ENCODE measurements at regions not wholly inside any gene's neighbourhood (a gene's known extent, or its start where the extent isn't known, plus 50 kb on each side); places are given as distances from the start of the nearest gene placed in this dataset.

DNA sequence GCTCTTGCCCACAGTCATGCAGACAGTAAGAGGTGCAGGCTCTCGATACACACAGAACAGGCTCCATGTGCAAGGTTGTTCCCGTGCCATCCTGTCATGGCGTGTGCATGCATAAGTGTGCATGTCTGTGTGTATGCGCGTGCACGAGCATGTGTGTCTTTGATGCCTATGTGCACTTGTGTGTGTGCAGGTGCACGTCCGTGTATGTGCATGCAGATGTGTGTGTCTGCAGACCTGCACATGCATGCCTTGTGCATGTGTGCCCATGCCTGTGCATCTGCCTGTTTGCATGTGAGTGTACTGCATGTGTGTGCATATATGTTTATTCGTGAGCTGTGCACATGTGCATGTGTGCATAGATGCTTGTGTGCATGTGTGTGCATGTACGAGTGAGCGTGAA is 309.8 kb downstream of the TMEM121 start:
- POLR2A ChIA-PET: no interaction called here

DNA sequence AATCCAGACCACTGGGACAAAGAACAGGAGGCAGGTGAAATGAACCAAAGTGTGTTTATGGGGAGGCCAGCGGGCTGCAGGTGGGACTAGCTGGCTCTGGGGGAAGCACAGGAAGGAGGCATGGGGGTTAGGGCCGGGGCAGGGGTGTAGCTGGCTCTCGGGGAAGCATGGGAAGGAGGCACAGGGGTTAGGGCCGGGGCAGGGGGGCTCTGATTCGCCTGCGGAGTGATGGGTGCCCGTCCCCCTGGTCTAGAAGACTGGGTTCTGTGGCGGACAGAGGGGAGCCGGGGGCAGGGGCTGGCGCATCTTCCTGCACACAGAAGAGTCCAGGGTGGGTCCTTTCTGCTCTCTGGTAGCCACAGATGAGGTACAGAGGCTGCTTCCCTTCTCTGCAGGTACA is 310.3 kb downstream of the TMEM121 start:
- intact Hi-C loops (cut with micrococcal nuclease; ENCODE audit: unreplicated experiment): no loop called here
- Mint-ChIP-seq H3K4me3 (ENCODE audit: unreplicated experiment) (no peak overlapping the region), H3K27ac (ENCODE audit: unreplicated experiment) (no peak overlapping the region), H3K9me3 (ENCODE audit: unreplicated experiment) (no peaks in the 10 kb centered on the region), H3K4me1 (ENCODE audit: low read depth, unreplicated experiment) (no peaks in the 10 kb centered on the region), H3K36me3 (ENCODE audit: insufficient read depth, unreplicated experiment) (no peaks in the 10 kb centered on the region), H3K27me3 (ENCODE audit: insufficient read depth, unreplicated experiment) (peaks cover 17% of the 10 kb centered on the region)
- no peak for DNase-seq
- no peak overlapping the region for H3K4me3 ChIP-seq (ENCODE audit: low read depth, low read length)
- H3K4me1 ChIP-seq: no peaks in the 10 kb centered on the region
- 0 out of 2 replicates have a peak, but pooled peaks cover 3% of the 10 kb centered on the region for H3K9me3 ChIP-seq
- no peaks in the 10 kb centered on the region for H3K36me3 ChIP-seq (ENCODE audit: control insufficient read depth, insufficient read depth, low read length)
- ChIA-PET CTCF (no interaction called here), POLR2A (no interaction called here)
- BruUV-seq (replicated peaks): no TSS peak
- H3K27me3 ChIP-seq (replicated peaks; ENCODE audit: control insufficient read depth, insufficient read depth, low read length): no peaks in the 10 kb centered on the region
- no peak for TF ChIP-seq CTCF (IDR thresholded peaks at IDR 0.05; ENCODE audit: insufficient read depth in 1 of 2, low read depth in 1 of 2, low read length in 1 of 2, severe bottlenecking in 1 of 2, unreplicated experiment in 1 of 2)

More for the DNA sequence above, 309.8 kb downstream of the TMEM121 start:
- Mint-ChIP-seq H3K4me3 (ENCODE audit: unreplicated experiment) (no peak overlapping the region), H3K36me3 (ENCODE audit: insufficient read depth, unreplicated experiment) (no peaks in the 10 kb centered on the region), H3K27me3 (ENCODE audit: insufficient read depth, unreplicated experiment) (peaks cover 19% of the 10 kb centered on the region), H3K4me1 (ENCODE audit: low read depth, unreplicated experiment) (no peaks in the 10 kb centered on the region), H3K27ac (ENCODE audit: unreplicated experiment) (no peak overlapping the region), H3K9me3 (ENCODE audit: unreplicated experiment) (no peaks in the 10 kb centered on the region)
- TF ChIP-seq CTCF (IDR thresholded peaks at IDR 0.05; ENCODE audit: insufficient read depth in 1 of 2, low read depth in 1 of 2, low read length in 1 of 2, severe bottlenecking in 1 of 2, unreplicated experiment in 1 of 2): no peak
- Histone ChIP-seq H3K4me3 (ENCODE audit: low read depth, low read length) (no peak overlapping the region), H3K36me3 (ENCODE audit: control insufficient read depth, insufficient read depth, low read length) (no peaks in the 10 kb centered on the region), H3K9me3 (0 out of 2 replicates have a peak, but pooled peaks cover 4% of the 10 kb centered on the region), H3K4me1 (no peaks in the 10 kb centered on the region), H3K27me3 (replicated peaks; ENCODE audit: control insufficient read depth, insufficient read depth, low read length) (no peaks in the 10 kb centered on the region)
- DNase-seq: no peak
- intact Hi-C loops (cut with micrococcal nuclease; ENCODE audit: unreplicated experiment): no loop called here
- BruUV-seq (replicated peaks): no TSS peak
- CTCF ChIA-PET: no interaction called here

- no peaks in the 10 kb centered on the region for H3K27me3 ChIP-seq (replicated peaks; ENCODE audit: control insufficient read depth, insufficient read depth, low read length)
- ChIA-PET CTCF (no interaction called here), POLR2A (no interaction called here)
- no peak overlapping the region for H3K4me3 ChIP-seq (ENCODE audit: low read depth, low read length)
- no TSS peak for BruUV-seq (replicated peaks)
- H3K4me1 ChIP-seq: no peaks in the 10 kb centered on the region
- no peak overlapping the region for H3K27ac Mint-ChIP-seq (ENCODE audit: unreplicated experiment)
- H3K36me3 Mint-ChIP-seq (ENCODE audit: insufficient read depth, unreplicated experiment): no peaks in the 10 kb centered on the region
- no peak for DNase-seq
- no peaks in the 10 kb centered on the region for H3K9me3 Mint-ChIP-seq (ENCODE audit: unreplicated experiment)
- no peak overlapping the region for H3K4me3 Mint-ChIP-seq (ENCODE audit: unreplicated experiment)
- no peaks in the 10 kb centered on the region for H3K9me3 ChIP-seq
- intact Hi-C loops (cut with micrococcal nuclease; ENCODE audit: unreplicated experiment): no loop called here
- H3K4me1 Mint-ChIP-seq (ENCODE audit: low read depth, unreplicated experiment): peaks cover 7% of the 10 kb centered on the region
- peaks cover 25% of the 10 kb centered on the region for H3K27me3 Mint-ChIP-seq (ENCODE audit: insufficient read depth, unreplicated experiment)
- H3K36me3 ChIP-seq (ENCODE audit: control insufficient read depth, insufficient read depth, low read length): no peaks in the 10 kb centered on the region
- TF ChIP-seq CTCF (IDR thresholded peaks at IDR 0.05; ENCODE audit: insufficient read depth in 1 of 2, low read depth in 1 of 2, low read length in 1 of 2, severe bottlenecking in 1 of 2, unreplicated experiment in 1 of 2): no peak
Observed at GRCh38 chr14:105837349-105838063, 311.1 kb downstream of the TMEM121 start.
